SJCRH30 (cell line): ENCODE measurements at regions not wholly inside any gene's neighbourhood (a gene's known extent, or its start where the extent isn't known, plus 50 kb on each side); places are given as distances from the start of the nearest gene placed in this dataset.

Experiments
- DNase-seq, 2 experiments: peaks; one replicate each; pipeline ENCODE4 v3.0.0-alpha.2; 2015 to 2020
- H3K27ac ChIP-seq: fragments of 250-450 bp; sonication (Bioruptor Pico); 2 replicates; pipeline ENCODE4 v1.5.1; 2020; ENCODE audit warnings: mild to moderate bottlenecking, moderate library complexity
- H3K27me3 ChIP-seq: fragments of 250-450 bp; sonication (Bioruptor Pico); 2 replicates; pipeline ENCODE4 v1.5.1; 2020; ENCODE audit warnings: mild to moderate bottlenecking, moderate library complexity
- H3K36me3 ChIP-seq: fragments of 250-450 bp; sonication (Bioruptor Pico); 2 replicates; pipeline ENCODE4 v1.5.1; 2020; ENCODE audit warnings: mild to moderate bottlenecking, moderate library complexity
- H3K4me1 ChIP-seq: fragments of 250-450 bp; sonication (Bioruptor Pico); 2 replicates; pipeline ENCODE4 v1.5.1; 2020; ENCODE audit warnings: mild to moderate bottlenecking, moderate library complexity
- H3K4me3 ChIP-seq: fragments of 250-450 bp; sonication (Bioruptor Pico); 2 replicates; pipeline ENCODE4 v1.5.1; 2020; ENCODE audit warnings: mild to moderate bottlenecking, moderate library complexity
- H3K9me3 ChIP-seq: fragments of 250-450 bp; sonication (Bioruptor Pico); replicated peaks from 2 replicates; pipeline ENCODE4 v1.5.1; 2020; ENCODE audit warnings: mild to moderate bottlenecking, moderate library complexity

- Histone ChIP-seq H3K27ac (no peak overlapping the region), H3K27me3 (peaks cover 5% of the 10 kb centered on the region; the same call in 1 of the 2 replicates)
Measured at GRCh38 chr9:129270205-129270604, 92.1 kb upstream of the IER5L start.

GRCh38 chr9:129267141-129267540 is 89.1 kb upstream of the IER5L start:
- no peaks in the 10 kb centered on the region for H3K36me3 ChIP-seq
- no peak for DNase-seq
- no peak overlapping the region for H3K4me3 ChIP-seq
- H3K9me3 ChIP-seq, result no peaks in the 10 kb centered on the region
- H3K27ac ChIP-seq, result no peak overlapping the region
- H3K4me1 ChIP-seq, result no peaks in the 10 kb centered on the region
- H3K27me3 ChIP-seq, result peaks cover 4% of the 10 kb centered on the region; the same call in 1 of the 2 replicates

More at GRCh38 chr9:129270205-129270604, 92.1 kb upstream of the IER5L start:
- Histone ChIP-seq H3K4me1 (no peaks in the 10 kb centered on the region), H3K4me3 (no peak overlapping the region), H3K36me3 (no peaks in the 10 kb centered on the region), H3K9me3 (no peaks in the 10 kb centered on the region)
- DNase-seq, result no peak

- H3K36me3 ChIP-seq, result no peaks in the 10 kb centered on the region
- no peaks in the 10 kb centered on the region for H3K9me3 ChIP-seq
- H3K4me3 ChIP-seq, result no peak overlapping the region
- peaks cover 7% of the 10 kb centered on the region; the same call in 1 of the 2 replicates for H3K27me3 ChIP-seq
- no peak overlapping the region for H3K27ac ChIP-seq
- no peak for DNase-seq
- H3K4me1 ChIP-seq, result no peaks in the 10 kb centered on the region
Measured at GRCh38 chr9:129266536-129266935, 88.5 kb upstream of the IER5L start.

DNA sequence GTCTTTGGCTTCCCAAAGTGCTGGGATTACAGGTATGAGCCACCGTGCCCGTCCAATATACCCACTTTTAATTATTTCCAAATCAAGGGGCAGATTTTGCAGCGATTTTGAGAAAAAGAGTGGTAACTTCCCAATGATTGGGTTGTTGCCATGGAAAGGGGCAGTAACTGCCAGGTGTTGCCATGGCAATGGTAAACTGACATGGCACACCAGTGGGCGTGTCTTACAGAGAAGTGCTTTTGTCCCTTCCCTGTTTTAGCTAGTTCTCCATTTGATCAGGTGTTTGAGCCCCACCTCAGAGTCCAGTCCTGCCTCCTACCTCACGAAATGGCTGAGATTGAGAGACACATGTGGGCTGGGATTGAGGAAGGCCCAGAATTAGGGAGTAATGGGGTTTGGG is 86.3 kb upstream of the IER5L start:
- Histone ChIP-seq H3K27ac (no peak overlapping the region), H3K9me3 (no peaks in the 10 kb centered on the region), H3K4me1 (no peaks in the 10 kb centered on the region), H3K27me3 (peaks cover 11% of the 10 kb centered on the region), H3K4me3 (no peak overlapping the region), H3K36me3 (no peaks in the 10 kb centered on the region)
- DNase-seq, result no peak

GRCh38 chr9:129263836-129264235 is 85.8 kb upstream of the IER5L start:
- Histone ChIP-seq H3K27ac (no peak overlapping the region), H3K27me3 (peaks cover 11% of the 10 kb centered on the region), H3K9me3 (no peaks in the 10 kb centered on the region), H3K4me1 (no peaks in the 10 kb centered on the region), H3K4me3 (no peak overlapping the region), H3K36me3 (no peaks in the 10 kb centered on the region)
- no peak for DNase-seq

DNA sequence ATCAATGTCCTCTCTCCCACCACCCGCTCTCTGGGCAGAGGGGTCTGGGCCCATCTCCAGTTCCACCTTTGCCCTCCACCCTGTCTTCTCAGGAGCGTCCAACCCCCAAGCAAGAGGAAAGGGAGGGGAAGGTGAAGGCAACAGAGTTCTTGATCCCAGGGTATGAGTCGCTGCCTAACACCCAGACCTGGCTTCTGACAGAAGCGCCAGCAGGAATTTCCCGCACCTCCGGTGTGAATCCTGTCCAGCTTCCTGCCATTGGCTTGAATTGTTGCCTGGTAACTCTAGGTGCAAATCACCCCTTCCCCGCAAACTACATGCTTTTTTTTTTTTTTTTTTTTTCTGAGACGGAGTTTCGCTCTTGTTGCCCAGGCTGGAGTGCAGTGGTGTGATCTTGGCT is 84.2 kb upstream of the IER5L start:
- no peak overlapping the region for H3K27ac ChIP-seq
- DNase-seq, result no peak
- H3K4me1 ChIP-seq, result no peaks in the 10 kb centered on the region
- no peak overlapping the region for H3K4me3 ChIP-seq
- H3K36me3 ChIP-seq, result no peaks in the 10 kb centered on the region
- H3K27me3 ChIP-seq, result peaks cover 11% of the 10 kb centered on the region
- H3K9me3 ChIP-seq, result no peaks in the 10 kb centered on the region

GRCh38 chr9:129259375-129259774 is 81.3 kb upstream of the IER5L start:
- Histone ChIP-seq H3K27me3 (peaks cover 11% of the 10 kb centered on the region), H3K36me3 (no peaks in the 10 kb centered on the region), H3K27ac (no peak overlapping the region), H3K4me3 (no peak overlapping the region), H3K4me1 (no peaks in the 10 kb centered on the region), H3K9me3 (no peaks in the 10 kb centered on the region)
- no peak for DNase-seq

DNA sequence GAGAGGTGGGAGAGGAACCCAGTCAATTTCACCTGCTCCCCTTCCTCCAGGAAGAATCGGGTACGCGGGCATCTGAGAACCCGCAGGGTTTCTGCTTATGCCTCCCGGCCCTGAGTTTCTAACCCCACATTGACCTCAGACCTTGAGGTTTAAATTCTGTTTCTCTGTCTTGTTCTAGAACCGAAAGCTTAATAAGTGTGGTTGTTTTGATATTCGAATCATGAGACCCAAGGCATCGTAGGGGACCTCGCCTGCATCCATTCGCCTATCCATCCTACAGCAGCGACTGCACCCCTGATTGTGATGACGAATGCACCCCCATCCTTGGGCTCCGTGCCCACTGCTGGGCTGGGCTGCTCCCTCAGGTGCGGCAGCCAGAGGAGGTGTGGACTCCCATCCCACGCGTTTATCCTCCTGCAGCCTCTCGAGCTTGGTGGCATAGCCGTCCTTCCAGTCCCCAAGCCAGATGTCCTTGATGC is 80.8 kb upstream of the IER5L start:
- Histone ChIP-seq H3K4me3 (no peak overlapping the region), H3K4me1 (no peaks in the 10 kb centered on the region), H3K36me3 (no peaks in the 10 kb centered on the region), H3K27ac (no peak overlapping the region), H3K27me3 (peaks cover 14% of the 10 kb centered on the region), H3K9me3 (no peaks in the 10 kb centered on the region)
- DNase-seq, result no peak

GRCh38 chr9:129258124-129258822 is 80.2 kb upstream of the IER5L start:
- Histone ChIP-seq H3K4me1 (no peaks in the 10 kb centered on the region), H3K4me3 (no peak overlapping the region), H3K9me3 (no peaks in the 10 kb centered on the region), H3K27ac (no peak overlapping the region), H3K27me3 (peaks cover 12% of the 10 kb centered on the region), H3K36me3 (no peaks in the 10 kb centered on the region)
- DNase-seq, result no peak

DNA sequence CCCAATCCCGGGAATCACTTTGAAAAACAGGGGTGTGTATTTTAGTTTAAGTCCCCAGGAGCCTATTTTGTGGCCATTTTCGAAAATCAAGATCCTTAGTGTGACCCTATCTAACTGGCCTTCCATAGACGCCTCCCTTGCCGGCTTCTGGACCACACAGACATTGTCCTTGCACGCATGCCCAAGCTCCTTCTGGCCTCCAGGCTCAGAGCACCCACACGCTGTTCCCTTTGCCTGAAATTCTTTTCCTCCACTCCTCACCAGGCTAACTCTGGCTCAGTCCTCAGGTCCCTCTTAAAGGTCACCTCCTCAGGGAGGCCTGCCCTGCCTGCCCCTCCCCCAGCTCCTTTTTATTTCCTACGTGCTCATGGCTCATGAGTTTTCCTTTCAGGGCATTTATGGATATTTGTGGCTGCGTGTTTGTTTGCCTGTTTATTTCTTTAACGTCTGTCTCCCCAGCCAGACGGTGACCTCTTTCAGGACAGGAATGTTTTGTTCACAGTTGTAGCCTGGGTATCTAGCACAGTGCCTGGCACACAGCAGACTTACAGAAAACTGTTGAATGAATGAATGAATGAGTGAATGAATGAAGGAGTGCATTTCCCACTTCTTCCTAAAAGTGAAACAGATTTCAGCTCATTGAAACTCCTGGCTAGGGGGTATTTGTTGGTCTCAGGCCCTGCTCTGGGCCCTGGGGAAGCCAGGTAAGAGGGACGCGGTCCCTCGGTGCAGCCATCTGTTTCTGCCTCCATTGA is 79.1 kb upstream of the IER5L start:
- Histone ChIP-seq H3K4me1 (no peaks in the 10 kb centered on the region), H3K27ac (no peak overlapping the region), H3K9me3 (no peaks in the 10 kb centered on the region), H3K36me3 (no peaks in the 10 kb centered on the region), H3K27me3 (peaks cover 12% of the 10 kb centered on the region), H3K4me3 (no peak overlapping the region)
- DNase-seq, result no peak

DNA sequence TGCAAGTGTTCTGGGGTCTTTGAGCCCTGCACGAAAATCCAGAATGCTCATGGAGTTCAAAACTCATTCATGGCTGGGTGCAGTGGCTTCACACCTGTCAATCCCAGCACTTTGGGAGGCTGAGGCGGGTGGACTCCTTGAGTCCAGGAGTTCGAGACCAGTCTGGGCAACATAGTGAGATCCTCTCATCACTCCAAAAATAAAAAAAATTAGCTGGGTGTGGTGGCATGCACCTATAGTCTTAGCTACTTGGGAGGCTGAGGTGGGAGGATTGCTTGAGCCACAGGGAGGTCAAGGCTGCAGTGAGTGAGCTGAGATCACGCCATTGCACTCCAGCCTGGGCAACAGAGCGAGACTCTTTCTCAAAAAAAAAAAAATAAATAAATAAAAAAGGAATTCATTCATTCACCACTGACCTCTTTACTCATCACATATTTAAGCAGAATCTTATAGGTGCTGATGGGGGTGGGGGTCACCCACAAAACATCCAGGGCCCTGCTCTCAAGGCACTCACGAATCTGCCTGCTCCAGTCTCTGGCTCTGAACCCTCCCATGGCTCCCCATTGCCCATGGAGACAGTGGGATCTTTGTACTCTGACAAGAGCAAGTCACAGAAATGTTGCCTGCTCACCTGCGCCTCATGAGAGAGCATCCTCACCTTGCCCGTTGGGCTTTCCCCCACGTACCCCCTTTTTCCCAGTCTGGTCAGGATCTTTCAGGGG is 76.7 kb upstream of the IER5L start:
- no peaks in the 10 kb centered on the region for H3K9me3 ChIP-seq
- H3K27me3 ChIP-seq, result peaks cover 8% of the 10 kb centered on the region; the same call in 1 of the 2 replicates
- H3K36me3 ChIP-seq, result no peaks in the 10 kb centered on the region
- H3K4me3 ChIP-seq, result no peak overlapping the region
- H3K4me1 ChIP-seq, result no peaks in the 10 kb centered on the region
- H3K27ac ChIP-seq, result no peak overlapping the region
- DNase-seq, result no peak

GRCh38 chr9:129253803-129254381 is 75.8 kb upstream of the IER5L start:
- H3K9me3 ChIP-seq, result no peaks in the 10 kb centered on the region; the same call in 1 of the 2 replicates
- no peaks in the 10 kb centered on the region for H3K36me3 ChIP-seq
- H3K27ac ChIP-seq, result no peak overlapping the region
- 0 out of 2 replicates have a peak, but pooled peaks cover 8% of the 10 kb centered on the region for H3K27me3 ChIP-seq
- no peaks in the 10 kb centered on the region for H3K4me1 ChIP-seq
- no peak for DNase-seq
- H3K4me3 ChIP-seq, result no peak overlapping the region

DNA sequence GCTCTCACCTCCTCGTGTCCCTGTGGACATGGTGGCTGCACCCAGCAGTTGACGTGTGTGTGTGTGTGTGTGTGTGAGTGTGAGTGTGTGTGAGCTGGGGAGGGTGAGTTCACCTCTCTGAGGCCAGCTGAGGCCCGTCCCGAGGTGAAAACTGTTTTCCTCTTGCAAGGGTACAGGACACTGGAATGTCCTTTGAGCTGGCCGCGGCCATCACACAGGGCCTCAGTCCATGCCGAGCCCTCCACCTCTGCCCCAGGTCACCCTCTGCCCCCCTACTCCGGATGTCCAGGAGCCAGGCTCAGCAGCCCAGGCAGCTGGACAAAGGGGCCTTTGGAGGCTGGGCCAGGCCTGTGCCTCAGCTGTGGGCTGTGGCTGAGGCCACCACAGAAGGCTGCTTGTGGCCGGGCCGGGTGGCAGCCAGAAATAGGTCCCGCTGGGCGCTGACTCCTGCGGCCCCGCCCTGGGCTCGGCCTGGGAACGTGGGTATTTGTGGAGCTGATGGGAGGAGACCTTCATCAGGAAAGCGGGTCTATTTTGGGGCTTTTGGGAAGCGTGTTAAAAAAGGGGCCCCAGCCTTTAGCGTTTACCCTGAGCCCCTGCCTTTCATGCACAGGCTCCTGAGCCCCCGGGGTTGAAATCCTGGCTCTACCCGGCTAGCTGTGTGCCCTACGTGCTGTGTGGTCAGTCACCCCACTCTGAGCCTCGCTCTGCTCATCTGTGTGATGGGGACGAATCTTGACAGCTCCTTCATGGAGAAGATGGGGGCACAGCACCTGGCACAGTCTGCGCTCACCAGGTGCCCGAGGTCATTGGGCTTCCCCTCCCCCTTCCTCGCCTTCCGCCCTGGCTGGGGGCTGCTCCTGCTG is 75.1 kb upstream of the IER5L start:
- H3K4me3 ChIP-seq, result no peak overlapping the region

DNA sequence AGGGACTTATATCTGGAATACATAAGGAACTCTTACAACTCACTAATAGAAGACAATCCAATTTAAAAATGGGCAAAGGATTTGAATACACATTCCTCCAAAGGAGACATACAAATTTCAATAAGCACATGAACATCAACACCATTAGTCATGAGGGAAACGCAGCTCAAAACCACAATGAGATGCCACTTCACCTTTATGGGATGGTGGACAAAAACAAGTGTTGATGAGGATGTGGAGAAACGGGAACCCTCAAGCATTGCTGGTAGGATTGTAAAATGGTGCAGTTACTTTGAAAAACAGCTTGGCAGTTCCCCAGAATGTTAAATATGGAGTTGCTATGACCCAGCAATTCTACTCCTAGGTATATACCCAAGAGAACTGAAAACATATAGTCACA is 72.7 kb upstream of the IER5L start:
- DNase-seq, result no peak
- no peaks in the 10 kb centered on the region; the same call in 1 of the 2 replicates for H3K9me3 ChIP-seq
- no peak overlapping the region for H3K4me3 ChIP-seq
- no peaks in the 10 kb centered on the region for H3K4me1 ChIP-seq
- 0 out of 2 replicates have a peak, but pooled peaks cover 8% of the 10 kb centered on the region for H3K27me3 ChIP-seq
- H3K27ac ChIP-seq, result no peak overlapping the region
- no peaks in the 10 kb centered on the region for H3K36me3 ChIP-seq

More for the DNA sequence above, 75.1 kb upstream of the IER5L start:
- Histone ChIP-seq H3K9me3 (no peaks in the 10 kb centered on the region; the same call in 1 of the 2 replicates), H3K27ac (no peak overlapping the region), H3K27me3 (0 out of 2 replicates have a peak, but pooled peaks cover 8% of the 10 kb centered on the region), H3K36me3 (no peaks in the 10 kb centered on the region), H3K4me1 (no peaks in the 10 kb centered on the region)
- no peak for DNase-seq
